B cell (primary cell): ENCODE measurements at regions not wholly inside any gene's neighbourhood (a gene's known extent, or its start where the extent isn't known, plus 50 kb on each side); places are given as distances from the start of the nearest gene placed in this dataset.

ENCODE experiments used
- ATAC-seq: fragments of 200-7000 bp; cut with Tn5 transposase; one replicate; pipeline ENCODE4 v1.10.0; 2021; ENCODE audit warnings: low read depth, mild to moderate bottlenecking, moderate number of reproducible peaks, moderate library complexity
- CTCF ChIA-PET: fragments of 350-600 bp; sonication (Branson Sonifier 250); formaldehyde crosslinking; loops from one replicate; lab custom pipeline; 2021; ENCODE audit warnings: antibody characterized with exemption, inconsistent platforms; lab: Charles Lee
- POLR2A ChIA-PET: fragments of 350-600 bp; sonication (Branson Sonifier 250); formaldehyde crosslinking; loops from one replicate; lab custom pipeline; 2021; ENCODE audit warnings: antibody characterized with exemption; lab: Charles Lee
- DNase-seq: peaks from one replicate; pipeline ENCODE4 v3.0.0; 2013
- H2AFZ ChIP-seq: 2 replicates; pipeline ENCODE4 v1.6.1; 2012; ENCODE audit warnings: mild to moderate bottlenecking, low read depth, low read length; ENCODE audit not compliant: insufficient read depth, poor library complexity, severe bottlenecking
- H3K27ac ChIP-seq, 2 donors: 1 replicate in 1 of 2; 2 replicates in 1 of 2; pipeline ENCODE4 v1.5.1; 2012 to 2013; ENCODE audit warnings: low read length in 2 of 2, mild to moderate bottlenecking in 2 of 2, moderate library complexity in 1 of 2
- H3K27me3 ChIP-seq, 4 experiments: fragments of 200-600 bp in 1 of 4; sonication (generic) in 1 of 4; replicated peaks in 1 of 4; 1 replicate in 2 of 4; 2 replicates in 2 of 4; pipeline versions ENCODE4 v1.6.1 to v1.7.0; 2013 to 2016; ENCODE audit warnings: low read length in 3 of 4, mild to moderate bottlenecking in 2 of 4, mixed read lengths in 1 of 4, moderate library complexity in 1 of 4; ENCODE audit not compliant: insufficient read depth in 4 of 4, control insufficient read depth in 3 of 4; ENCODE audit errors: control extremely low read depth in 1 of 4
- H3K36me3 ChIP-seq, 2 experiments: replicated peaks in 1 of 2; 1 replicate in 1 of 2; 2 replicates in 1 of 2; pipeline versions ENCODE4 v1.6.1 to v1.7.1; 2013; ENCODE audit warnings: low read length in 1 of 2; ENCODE audit not compliant: insufficient read depth in 2 of 2, control insufficient read depth in 1 of 2; ENCODE audit errors: control extremely low read depth in 1 of 2, extremely low read depth in 1 of 2
- H3K4me1 ChIP-seq, 2 donors: fragments of 200-600 bp in 1 of 2; sonication (generic) in 1 of 2; 1 replicate in 1 of 2; 2 replicates in 1 of 2; pipeline versions ENCODE4 v1.5.1 to v1.6.1; 2013 to 2017; ENCODE audit warnings: low read length in 2 of 2; ENCODE audit not compliant: control insufficient read depth in 2 of 2, insufficient read depth in 2 of 2
- H3K4me2 ChIP-seq: replicated peaks from 2 replicates; pipeline ENCODE3; 2012; ENCODE audit warnings: mild to moderate bottlenecking, low read depth, low read length; ENCODE audit not compliant: poor library complexity, severe bottlenecking
- H3K4me3 ChIP-seq, 5 experiments: fragments of 200-600 bp in 1 of 5; sonication (generic) in 1 of 5; 1 replicate in 3 of 5; 2 replicates in 2 of 5; pipeline versions ENCODE4 v1.5.1 to v1.7.0; 2011 to 2016; ENCODE audit warnings: low read length in 4 of 5, mild to moderate bottlenecking in 4 of 5, low read depth in 2 of 5, control low read depth in 1 of 5, moderate library complexity in 1 of 5; ENCODE audit not compliant: insufficient read depth in 1 of 5; ENCODE audit errors: control extremely low read depth in 1 of 5, extremely low read depth in 1 of 5
- H3K79me2 ChIP-seq: fragments of 200-600 bp; sonication (generic); one replicate; pipeline ENCODE4 v1.6.0; 2016; ENCODE audit warnings: low read length; ENCODE audit not compliant: control insufficient read depth, insufficient read depth
- H3K9ac ChIP-seq: fragments of 200-600 bp; sonication (generic); 2 replicates; pipeline ENCODE4 v1.6.1; 2017; ENCODE audit warnings: mild to moderate bottlenecking, low read length, moderate library complexity
- H3K9me3 ChIP-seq, 3 donors: one replicate each; pipeline versions ENCODE4 v1.6.1 to v1.7.1; 2013; ENCODE audit warnings: low read length in 2 of 3; ENCODE audit not compliant: control insufficient read depth in 2 of 3, insufficient read depth in 1 of 3; ENCODE audit errors: control extremely low read depth in 1 of 3
- H4K20me1 ChIP-seq: 2 replicates; pipeline ENCODE4 v1.6.0; 2012; ENCODE audit warnings: mild to moderate bottlenecking, low read length; ENCODE audit not compliant: insufficient read depth, control insufficient read depth, poor library complexity, severe bottlenecking
- H3K27ac Mint-ChIP-seq: one replicate; pipeline ENCODE4 v1.8.0; 2021; ENCODE audit warnings: mixed read lengths
- H3K27me3 Mint-ChIP-seq: one replicate; pipeline ENCODE4 v1.8.0; 2021; ENCODE audit warnings: mixed read lengths
- H3K4me1 Mint-ChIP-seq: one replicate; pipeline ENCODE4 v1.8.0; 2021; ENCODE audit warnings: mixed read lengths
- H3K4me3 Mint-ChIP-seq: one replicate; pipeline ENCODE4 v1.8.0; 2021; ENCODE audit warnings: mixed read lengths
- H3K9me3 Mint-ChIP-seq: one replicate; pipeline ENCODE4 v1.8.0; 2022; ENCODE audit warnings: mixed read lengths; ENCODE audit not compliant: insufficient read depth
- CTCF ChIP-seq: fragments of 200-600 bp; IDR thresholded peaks from one replicate; pipeline ENCODE4 v1.8.0; 2022; ENCODE audit warnings: antibody characterized with exemption, mild to moderate bottlenecking
- EZH2 ChIP-seq: IDR thresholded peaks from 2 replicates; pipeline ENCODE4 v1.6.1; 2012; ENCODE audit warnings: borderline replicate concordance, low read depth, mild to moderate bottlenecking, moderate library complexity, low read length; ENCODE audit not compliant: insufficient read depth, poor library complexity, severe bottlenecking
- WGBS: methylation state at CpG from one replicate; pipeline ENCODE4 v1.1.5; 2013; ENCODE audit warnings: missing lambda C conversion rate; ENCODE audit not compliant: insufficient coverage; 5-methylcytosine and 5-hydroxymethylcytosine counted together
- intact Hi-C: fragments of 100-400 bp; cut with micrococcal nuclease; formaldehyde crosslinking; loops from one replicate; pipeline ENCODE4 v1.10.0; 2022

GRCh38 chr4:52248820-52249219 is 197.7 kb downstream of the SPATA18 start:
- intact Hi-C loops, result no loop called here
- no peak for ATAC-seq
- CTCF ChIA-PET, result interaction anchor here (1.4 kb wide), 1 partner anchor 9 kb away, joined by 3 read pairs; no protein-coding TSS in a partner anchor

GRCh38 chr4:52249581-52249980 is 198.5 kb downstream of the SPATA18 start:
- ChIA-PET CTCF (interaction anchor here (1.4 kb wide), 1 partner anchor 8 kb away, joined by 3 read pairs; no protein-coding TSS in a partner anchor), POLR2A (no interaction called here)
- Mint-ChIP-seq H3K27ac (no peak overlapping the region), H3K9me3 (peaks cover 7% of the 10 kb centered on the region), H3K4me3 (no peak overlapping the region), H3K4me1 (no peaks in the 10 kb centered on the region), H3K27me3 (no peaks in the 10 kb centered on the region)
- H3K36me3 ChIP-seq, result no peaks in the 10 kb centered on the region
- no peak for DNase-seq
- ATAC-seq, result no peak
- H3K9me3 ChIP-seq, result peaks cover 0 to 10% (median 0%) of the 10 kb centered on the region in 3 donors
- no peaks in the 10 kb centered on the region for H3K27me3 ChIP-seq
- no peak overlapping the region for H3K9ac ChIP-seq
- H3K27ac ChIP-seq, result no peak overlapping the region
- peaks cover 0 to 3% of the 10 kb centered on the region in 2 donors for H3K4me1 ChIP-seq
- TF ChIP-seq CTCF (no peak), EZH2 (no peak)
- no CpG with 5 or more reads among the region's 2 CpGs for WGBS
- H3K79me2 ChIP-seq, result no peaks in the 10 kb centered on the region
- no peak overlapping the region for H3K4me2 ChIP-seq
- H3K4me3 ChIP-seq, result no peak overlapping the region
- H4K20me1 ChIP-seq, result no peaks in the 10 kb centered on the region
- no peak overlapping the region for H2AFZ ChIP-seq
- intact Hi-C loops, result no loop called here

More at GRCh38 chr4:52248820-52249219, 197.7 kb downstream of the SPATA18 start:
- Mint-ChIP-seq H3K4me1 (no peaks in the 10 kb centered on the region), H3K27me3 (no peaks in the 10 kb centered on the region), H3K27ac (no peak overlapping the region), H3K4me3 (no peak overlapping the region), H3K9me3 (peaks cover 7% of the 10 kb centered on the region)
- H3K9me3 ChIP-seq, result peaks cover 0 to 10% (median 0%) of the 10 kb centered on the region in 3 donors
- no peak overlapping the region for H3K27ac ChIP-seq
- peaks cover 0 to 3% of the 10 kb centered on the region in 2 donors for H3K4me1 ChIP-seq
- H3K36me3 ChIP-seq, result no peaks in the 10 kb centered on the region
- H3K4me3 ChIP-seq, result no peak overlapping the region
- no peak for TF ChIP-seq CTCF
- no peak for TF ChIP-seq EZH2
- H3K9ac ChIP-seq, result no peak overlapping the region
- POLR2A ChIA-PET, result no interaction called here
- no peak overlapping the region for H3K4me2 ChIP-seq
- H4K20me1 ChIP-seq, result no peaks in the 10 kb centered on the region
- H2AFZ ChIP-seq, result no peak overlapping the region
- H3K27me3 ChIP-seq, result no peaks in the 10 kb centered on the region
- DNase-seq, result no peak
- no peaks in the 10 kb centered on the region for H3K79me2 ChIP-seq
